SJCRH30 (cell line): ENCODE measurements at regions not wholly inside any gene's neighbourhood (a gene's known extent, or its start where the extent isn't known, plus 50 kb on each side); places are given as distances from the start of the nearest gene placed in this dataset.

Experiments used
- DNase-seq, 2 experiments: peaks; one replicate each; pipeline ENCODE4 v3.0.0-alpha.2; 2015 to 2020
- H3K27ac ChIP-seq: fragments of 250-450 bp; sonication (Bioruptor Pico); 2 replicates; pipeline ENCODE4 v1.5.1; 2020; ENCODE audit warnings: mild to moderate bottlenecking, moderate library complexity
- H3K27me3 ChIP-seq: fragments of 250-450 bp; sonication (Bioruptor Pico); 2 replicates; pipeline ENCODE4 v1.5.1; 2020; ENCODE audit warnings: mild to moderate bottlenecking, moderate library complexity
- H3K36me3 ChIP-seq: fragments of 250-450 bp; sonication (Bioruptor Pico); 2 replicates; pipeline ENCODE4 v1.5.1; 2020; ENCODE audit warnings: mild to moderate bottlenecking, moderate library complexity
- H3K4me1 ChIP-seq: fragments of 250-450 bp; sonication (Bioruptor Pico); 2 replicates; pipeline ENCODE4 v1.5.1; 2020; ENCODE audit warnings: mild to moderate bottlenecking, moderate library complexity
- H3K4me3 ChIP-seq: fragments of 250-450 bp; sonication (Bioruptor Pico); 2 replicates; pipeline ENCODE4 v1.5.1; 2020; ENCODE audit warnings: mild to moderate bottlenecking, moderate library complexity
- H3K9me3 ChIP-seq: fragments of 250-450 bp; sonication (Bioruptor Pico); replicated peaks from 2 replicates; pipeline ENCODE4 v1.5.1; 2020; ENCODE audit warnings: mild to moderate bottlenecking, moderate library complexity

DNA sequence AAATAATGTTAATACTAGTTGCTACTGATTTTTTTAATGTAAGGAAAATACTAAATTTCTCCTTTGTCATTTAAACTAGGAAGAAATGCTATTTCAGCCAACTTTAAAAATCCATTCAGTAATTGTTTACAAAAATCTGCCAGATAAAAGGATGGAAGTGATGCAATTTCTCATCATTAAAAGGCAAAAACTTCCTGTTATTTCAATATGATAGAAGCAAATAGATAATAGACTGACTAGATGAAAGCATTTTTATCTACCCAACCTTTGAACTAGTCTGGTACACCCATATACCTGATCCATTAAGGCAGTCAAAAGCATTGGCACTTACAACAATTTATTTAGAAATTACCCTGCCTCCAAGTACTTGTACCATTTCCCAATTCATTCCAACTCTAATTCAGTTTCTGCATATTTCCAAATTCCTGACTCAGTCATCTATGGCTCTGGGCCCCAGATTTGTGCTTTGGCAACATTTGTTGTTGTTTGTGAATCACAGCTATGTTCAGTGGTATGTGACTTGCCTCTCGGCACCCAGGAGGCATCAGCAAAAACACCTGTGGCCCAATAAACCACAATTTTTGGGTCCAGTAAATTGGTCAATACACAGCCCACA lies 482.6 kb upstream of the SEMA3A start:
- H3K4me3 ChIP-seq: no peak overlapping the region
- no peak overlapping the region for H3K27ac ChIP-seq
- DNase-seq: no peak
- H3K9me3 ChIP-seq: no peaks in the 10 kb centered on the region
- H3K27me3 ChIP-seq: no peaks in the 10 kb centered on the region
- H3K36me3 ChIP-seq: no peaks in the 10 kb centered on the region
- H3K4me1 ChIP-seq: no peaks in the 10 kb centered on the region

DNA sequence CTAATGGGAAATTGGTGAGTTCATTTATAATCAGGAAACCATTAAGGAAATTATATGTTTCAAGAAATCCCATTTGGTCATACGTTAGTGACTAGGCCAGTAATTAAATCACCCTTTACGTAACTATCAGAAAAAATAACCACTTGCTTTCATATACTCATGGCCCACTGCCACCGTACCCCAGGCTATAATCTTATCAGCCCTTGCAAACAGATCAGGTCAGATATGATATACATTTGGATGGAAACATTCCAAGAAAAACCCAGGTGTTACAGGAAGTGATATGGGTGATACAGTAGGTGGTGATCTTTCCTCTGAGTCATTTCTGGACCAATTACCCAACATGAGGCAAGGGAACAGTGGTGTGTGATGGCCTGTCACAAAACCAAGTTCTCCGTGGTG lies 481.0 kb upstream of the SEMA3A start:
- Histone ChIP-seq H3K27ac (no peak overlapping the region), H3K9me3 (no peaks in the 10 kb centered on the region), H3K27me3 (no peaks in the 10 kb centered on the region), H3K36me3 (no peaks in the 10 kb centered on the region), H3K4me3 (no peak overlapping the region), H3K4me1 (no peaks in the 10 kb centered on the region)
- no peak for DNase-seq

DNA sequence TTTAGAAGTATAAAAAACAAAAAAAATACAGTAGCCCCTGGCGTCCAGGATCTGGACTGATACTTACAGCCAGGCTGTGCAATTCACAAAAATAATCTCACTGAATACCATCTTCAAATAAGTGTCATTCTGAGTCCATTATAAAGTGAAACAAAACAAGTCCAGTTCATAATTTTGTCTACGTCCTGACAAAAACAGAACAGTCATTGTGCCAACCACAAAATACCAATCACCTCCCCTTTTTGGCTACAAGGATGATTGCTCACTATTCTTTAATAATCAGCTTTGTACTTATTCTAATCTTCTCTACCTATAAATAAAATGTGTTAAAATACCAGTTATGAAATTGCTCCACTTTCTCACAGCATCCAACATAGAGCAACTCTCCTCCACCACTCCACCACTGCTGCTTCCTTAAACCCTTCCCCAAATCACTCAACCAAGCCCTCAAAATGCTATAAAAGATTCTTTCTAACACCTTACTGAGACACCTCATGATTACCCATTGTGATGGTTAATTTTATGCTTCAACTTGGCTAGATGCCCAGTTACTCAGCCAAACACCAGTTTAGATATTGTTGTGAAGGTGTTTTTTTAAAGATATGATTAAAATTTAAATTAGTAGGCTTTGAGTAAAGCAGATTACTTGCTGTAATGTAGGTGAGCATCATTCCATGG lies 479.8 kb upstream of the SEMA3A start:
- H3K27me3 ChIP-seq: no peaks in the 10 kb centered on the region
- no peak overlapping the region for H3K27ac ChIP-seq
- H3K4me3 ChIP-seq: no peak overlapping the region
- H3K9me3 ChIP-seq: no peaks in the 10 kb centered on the region
- H3K36me3 ChIP-seq: no peaks in the 10 kb centered on the region
- DNase-seq: no peak
- no peaks in the 10 kb centered on the region for H3K4me1 ChIP-seq

DNA sequence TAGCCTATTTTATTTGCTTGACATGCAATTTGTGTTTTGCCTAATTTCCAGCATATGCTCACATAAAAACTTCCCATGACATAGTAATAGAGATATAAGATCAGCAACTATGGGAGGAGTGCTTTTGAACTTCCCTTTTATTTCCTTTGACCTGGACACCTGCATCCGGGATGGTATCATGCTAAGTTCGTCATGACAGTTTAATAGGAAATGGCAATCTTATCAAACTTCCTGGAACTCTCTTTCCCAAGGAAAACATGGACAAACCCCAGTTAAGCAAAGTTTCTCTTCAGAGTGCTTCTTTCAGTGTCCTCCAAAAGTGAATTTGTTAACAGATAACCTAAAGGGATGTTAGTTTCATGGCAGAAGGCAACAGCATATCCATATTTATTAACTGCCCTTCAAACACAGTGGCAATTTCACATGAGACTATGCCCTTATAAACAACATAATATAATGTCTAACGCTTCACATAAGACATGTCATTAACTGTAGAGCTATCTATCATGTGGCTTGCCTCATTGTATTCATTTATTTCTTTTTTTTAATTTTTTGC lies 474.7 kb upstream of the SEMA3A start:
- Histone ChIP-seq H3K4me1 (no peaks in the 10 kb centered on the region), H3K27me3 (no peaks in the 10 kb centered on the region), H3K9me3 (no peaks in the 10 kb centered on the region), H3K27ac (no peak overlapping the region), H3K36me3 (no peaks in the 10 kb centered on the region), H3K4me3 (no peak overlapping the region)
- DNase-seq: no peak

DNA sequence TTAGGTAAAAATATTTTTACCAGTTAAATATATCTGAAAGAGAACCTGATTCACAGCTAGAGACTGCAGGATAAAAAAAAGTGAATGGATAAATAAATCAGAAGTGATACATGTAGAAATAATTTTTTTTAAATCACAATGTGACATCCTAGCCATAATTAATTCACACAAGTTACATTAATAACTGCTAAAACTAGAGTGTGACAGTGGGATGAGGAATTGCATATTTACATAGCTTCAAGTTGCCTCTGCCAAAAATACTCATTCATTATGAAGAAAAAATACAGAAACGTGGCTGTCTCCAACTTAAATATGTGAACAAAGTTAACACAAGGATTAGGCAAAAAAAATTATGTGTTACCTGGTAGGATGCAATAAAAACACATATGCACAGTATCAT lies 473.5 kb upstream of the SEMA3A start:
- Histone ChIP-seq H3K4me3 (no peak overlapping the region), H3K27me3 (no peaks in the 10 kb centered on the region), H3K4me1 (no peaks in the 10 kb centered on the region), H3K27ac (no peak overlapping the region), H3K36me3 (no peaks in the 10 kb centered on the region), H3K9me3 (no peaks in the 10 kb centered on the region)
- DNase-seq: no peak

DNA sequence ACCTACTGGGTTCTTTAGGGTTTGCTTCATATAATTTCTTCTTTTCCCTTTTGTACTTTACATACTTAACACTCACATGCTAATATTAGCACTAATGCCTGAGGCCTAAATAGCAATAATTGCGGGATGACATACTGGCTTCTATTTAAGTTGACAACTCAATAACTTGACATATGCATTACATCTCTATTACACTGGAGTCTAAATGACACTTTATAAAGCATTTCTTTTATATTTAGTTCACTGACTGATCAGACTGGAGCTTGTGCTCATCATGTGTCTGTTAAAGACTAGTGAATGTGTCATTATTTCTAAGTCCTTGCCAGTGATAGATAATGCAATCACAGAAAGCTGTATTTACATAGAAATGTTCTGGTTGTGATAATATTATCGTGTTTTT lies 472.1 kb upstream of the SEMA3A start:
- Histone ChIP-seq H3K36me3 (no peaks in the 10 kb centered on the region), H3K9me3 (no peaks in the 10 kb centered on the region), H3K4me3 (no peak overlapping the region), H3K27ac (no peak overlapping the region), H3K27me3 (no peaks in the 10 kb centered on the region), H3K4me1 (no peaks in the 10 kb centered on the region)
- no peak for DNase-seq

DNA sequence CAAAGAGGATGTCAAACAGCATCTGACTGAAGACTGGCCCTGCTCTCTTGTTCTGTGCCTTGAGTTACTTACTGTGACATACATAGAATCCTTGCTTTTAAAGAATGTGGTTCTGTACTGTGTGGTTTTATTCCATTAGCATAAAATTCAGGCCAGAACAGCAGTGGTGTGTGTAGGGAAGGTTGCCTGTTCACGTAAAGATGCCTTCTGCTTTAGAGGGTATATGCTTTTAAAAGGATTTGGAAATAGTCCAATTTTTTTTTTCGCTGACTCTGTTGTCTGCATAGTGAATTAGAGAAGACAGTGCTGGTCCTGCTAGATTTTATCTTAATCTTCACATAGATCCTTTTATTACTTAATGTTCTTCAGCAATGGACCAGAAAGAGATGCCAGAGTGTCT lies 470.8 kb upstream of the SEMA3A start:
- no peaks in the 10 kb centered on the region for H3K36me3 ChIP-seq
- DNase-seq: no peak
- no peak overlapping the region for H3K27ac ChIP-seq
- no peaks in the 10 kb centered on the region for H3K27me3 ChIP-seq
- no peaks in the 10 kb centered on the region for H3K9me3 ChIP-seq
- no peak overlapping the region for H3K4me3 ChIP-seq
- H3K4me1 ChIP-seq: no peaks in the 10 kb centered on the region

DNA sequence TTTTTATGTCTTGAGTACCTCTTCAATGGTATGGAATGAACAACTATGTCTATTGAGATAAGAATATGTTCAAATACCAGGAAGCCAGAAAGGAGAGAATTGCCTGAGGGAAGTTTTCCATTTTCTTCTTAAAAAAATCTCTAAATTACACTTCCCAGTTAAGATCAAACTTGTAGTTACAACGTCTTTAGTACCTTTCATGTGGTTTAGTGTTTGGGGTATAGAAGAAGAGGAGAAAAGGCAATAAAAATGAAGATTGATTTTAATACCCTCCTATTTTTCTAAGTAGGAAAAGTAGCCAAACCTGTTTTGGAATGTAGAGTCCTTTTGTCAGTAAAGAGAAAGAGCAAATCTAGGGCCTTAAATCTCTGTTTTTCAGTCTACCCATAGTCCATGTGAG lies 470.0 kb upstream of the SEMA3A start:
- DNase-seq: no peak
- Histone ChIP-seq H3K36me3 (no peaks in the 10 kb centered on the region), H3K4me1 (no peaks in the 10 kb centered on the region), H3K27ac (no peak overlapping the region), H3K4me3 (no peak overlapping the region), H3K27me3 (no peaks in the 10 kb centered on the region), H3K9me3 (no peaks in the 10 kb centered on the region)

DNA sequence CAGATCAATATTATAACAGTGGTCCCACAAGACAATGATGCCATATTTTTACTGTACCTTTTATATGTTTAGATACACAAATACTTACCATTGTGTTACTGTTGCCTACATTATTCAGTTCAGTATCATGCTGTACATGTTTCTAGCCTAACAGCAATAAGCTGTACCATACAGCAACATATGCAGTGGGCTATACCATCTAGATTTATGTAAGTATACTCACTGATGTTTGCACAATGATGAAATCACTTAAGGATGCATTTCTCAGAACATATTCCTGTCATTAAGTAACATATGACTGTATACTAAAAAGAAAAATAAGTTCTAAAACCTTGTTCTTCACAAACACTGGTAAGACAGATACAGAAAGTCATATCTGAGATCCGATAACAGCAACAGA lies 468.6 kb upstream of the SEMA3A start:
- Histone ChIP-seq H3K27me3 (no peaks in the 10 kb centered on the region), H3K4me3 (no peak overlapping the region), H3K9me3 (no peaks in the 10 kb centered on the region), H3K4me1 (no peaks in the 10 kb centered on the region), H3K36me3 (no peaks in the 10 kb centered on the region), H3K27ac (no peak overlapping the region)
- DNase-seq: no peak

DNA sequence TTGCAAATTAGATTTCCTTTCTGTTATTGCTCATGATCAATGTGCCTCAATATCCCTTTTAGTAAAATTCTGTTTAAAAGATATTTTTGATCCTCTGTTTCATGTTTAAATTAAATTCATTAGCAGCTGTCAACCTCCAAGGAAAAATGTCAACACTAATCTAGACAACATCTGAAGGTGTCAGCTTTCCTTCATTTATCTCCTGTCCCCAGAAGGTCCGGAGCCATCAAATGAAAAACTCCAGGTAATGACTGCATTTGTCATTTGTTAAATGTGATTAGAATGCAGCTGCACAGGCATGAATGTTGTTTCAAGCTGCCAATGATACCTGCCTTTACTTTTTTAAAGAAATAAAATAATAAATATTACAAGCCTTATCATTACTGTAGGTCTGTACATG lies 463.7 kb upstream of the SEMA3A start:
- no peaks in the 10 kb centered on the region for H3K27me3 ChIP-seq
- H3K9me3 ChIP-seq: no peaks in the 10 kb centered on the region
- no peak for DNase-seq
- H3K4me1 ChIP-seq: no peaks in the 10 kb centered on the region
- no peaks in the 10 kb centered on the region for H3K36me3 ChIP-seq
- no peak overlapping the region for H3K27ac ChIP-seq
- no peak overlapping the region for H3K4me3 ChIP-seq

DNA sequence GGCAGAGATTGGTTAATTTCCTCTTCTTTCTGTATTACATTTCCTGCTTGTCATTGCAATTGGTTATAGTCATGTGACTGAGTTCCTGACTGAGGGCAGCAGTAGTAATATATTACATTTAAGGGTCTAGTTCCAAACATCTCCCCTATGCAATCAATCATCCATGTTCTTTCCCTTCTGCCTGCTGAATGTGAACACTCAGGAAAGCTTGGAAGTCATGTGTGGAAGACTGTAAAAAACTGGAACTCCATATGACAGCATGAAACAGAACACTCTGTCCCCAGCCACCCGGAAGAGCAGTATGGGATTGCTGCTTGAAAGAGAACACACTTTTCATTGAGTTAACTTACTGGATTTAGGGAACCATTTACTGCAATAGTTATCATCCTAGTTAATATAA lies 459.7 kb upstream of the SEMA3A start:
- no peak overlapping the region for H3K27ac ChIP-seq
- no peak overlapping the region for H3K4me3 ChIP-seq
- H3K27me3 ChIP-seq: no peaks in the 10 kb centered on the region
- no peaks in the 10 kb centered on the region for H3K9me3 ChIP-seq
- DNase-seq: no peak
- peaks cover under 1% of the 10 kb centered on the region; the same call in 1 of the 2 replicates for H3K4me1 ChIP-seq
- no peaks in the 10 kb centered on the region for H3K36me3 ChIP-seq

DNA sequence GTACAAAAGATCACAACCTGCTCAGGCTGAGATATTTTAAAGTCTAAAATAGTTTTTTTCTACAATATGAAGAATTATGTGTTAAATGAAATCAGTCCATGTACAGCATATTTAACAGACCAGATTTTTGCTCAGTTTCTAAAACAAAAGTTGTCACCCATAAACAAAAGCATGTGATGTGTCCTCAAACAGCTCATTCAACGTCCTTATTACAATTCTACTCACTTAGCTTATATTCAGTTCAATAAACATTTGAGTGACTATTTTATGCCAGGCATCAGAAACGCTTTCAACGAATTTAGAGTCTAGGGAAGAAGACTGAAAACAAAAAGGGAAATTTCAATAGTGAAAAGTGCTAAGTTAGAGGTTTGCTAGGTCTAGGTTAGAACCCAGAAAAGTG lies 457.3 kb upstream of the SEMA3A start:
- DNase-seq: no peak
- Histone ChIP-seq H3K27me3 (no peaks in the 10 kb centered on the region), H3K9me3 (no peaks in the 10 kb centered on the region), H3K4me3 (no peak overlapping the region), H3K36me3 (no peaks in the 10 kb centered on the region), H3K4me1 (peaks cover 24% of the 10 kb centered on the region), H3K27ac (no peak overlapping the region)

DNA sequence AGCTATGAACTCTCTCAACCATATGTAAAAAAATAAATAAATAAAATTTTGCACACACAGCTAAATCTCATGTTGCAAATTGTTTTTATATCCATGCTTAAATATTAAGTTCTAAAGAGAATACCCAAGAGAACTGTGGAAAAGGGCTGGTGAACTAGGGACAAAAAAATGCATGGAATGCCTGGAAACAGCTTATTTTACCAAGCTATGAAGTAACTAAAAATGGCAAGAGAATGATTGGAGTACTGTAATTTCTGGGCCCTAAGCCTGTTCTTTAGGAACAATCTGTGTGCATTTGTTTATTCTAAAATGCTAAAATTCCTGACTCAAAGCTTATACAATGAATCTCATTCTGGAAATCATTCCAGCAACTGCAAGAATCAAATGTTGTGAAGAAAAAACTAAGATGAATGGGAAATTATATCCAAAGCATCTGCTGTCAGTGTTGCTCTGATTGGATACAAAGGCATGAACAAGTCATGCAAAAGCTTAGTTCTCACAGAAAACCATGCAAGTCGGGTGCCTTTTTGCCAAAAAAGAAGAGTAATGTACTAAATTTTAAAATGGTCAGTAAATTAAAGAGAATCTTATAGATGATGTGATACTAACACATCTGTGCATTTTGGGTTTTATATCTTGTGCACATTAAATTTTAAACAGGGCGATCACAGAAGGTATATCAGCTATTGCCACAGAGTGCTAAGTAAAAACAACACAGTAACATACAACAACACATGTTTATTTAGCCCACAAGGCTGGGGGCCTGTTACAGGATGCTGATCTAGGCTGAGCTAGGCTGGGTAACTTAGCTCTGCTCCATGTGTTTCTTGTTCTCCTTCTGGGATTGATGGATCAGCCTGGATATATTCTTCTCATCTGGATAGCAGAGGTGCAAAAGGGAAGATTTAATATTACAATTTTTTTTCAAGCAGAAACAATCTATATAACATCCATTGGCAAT lies 453.5 kb upstream of the SEMA3A start:
- Histone ChIP-seq H3K27ac (peak overlapping the region; percentile 52), H3K36me3 (no peaks in the 10 kb centered on the region), H3K4me1 (peaks cover 26% of the 10 kb centered on the region), H3K27me3 (no peaks in the 10 kb centered on the region), H3K9me3 (no peaks in the 10 kb centered on the region), H3K4me3 (no peak overlapping the region)
- peak; percentile 35 to 53 for DNase-seq

DNA sequence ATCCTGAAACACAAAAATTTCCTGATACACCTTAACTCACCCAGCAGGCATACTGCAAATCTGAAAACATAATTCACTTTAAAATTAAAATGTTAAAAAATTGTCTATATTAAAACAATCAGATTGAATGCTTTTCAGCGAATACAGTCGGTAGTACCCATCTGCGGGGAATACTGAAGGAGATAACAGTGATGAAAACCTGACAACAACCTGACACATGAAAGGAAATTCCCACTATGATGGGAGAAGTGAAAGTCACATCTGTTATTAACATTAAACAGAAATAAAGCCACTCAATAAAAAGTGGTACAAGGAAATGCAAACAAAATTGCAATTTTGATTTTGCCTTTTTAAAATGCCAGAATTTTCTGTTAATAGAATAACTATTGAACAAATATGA lies 448.0 kb upstream of the SEMA3A start:
- Histone ChIP-seq H3K4me1 (peaks cover 25% of the 10 kb centered on the region), H3K36me3 (no peaks in the 10 kb centered on the region), H3K4me3 (no peak overlapping the region), H3K27me3 (no peaks in the 10 kb centered on the region), H3K9me3 (no peaks in the 10 kb centered on the region), H3K27ac (no peak overlapping the region)
- DNase-seq: no peak

DNA sequence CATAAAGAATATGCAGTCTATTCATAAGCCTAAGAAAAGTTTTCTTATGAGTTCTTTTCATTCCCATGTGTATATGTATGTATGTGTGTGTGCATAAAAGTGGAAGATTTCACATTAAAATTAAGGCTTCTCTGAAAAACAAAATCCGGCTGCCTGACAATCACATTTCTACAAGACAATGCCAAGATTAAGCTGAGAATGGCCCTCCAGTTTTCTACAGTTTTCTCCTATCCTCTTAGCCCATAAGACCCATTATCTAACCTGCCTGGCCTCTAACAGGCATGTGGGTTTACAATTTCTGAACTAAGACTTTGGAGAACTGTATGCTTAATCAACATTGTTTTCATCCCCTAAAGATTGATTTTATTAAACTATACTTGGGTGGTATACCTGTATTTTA lies 446.0 kb upstream of the SEMA3A start:
- H3K9me3 ChIP-seq: no peaks in the 10 kb centered on the region
- H3K4me1 ChIP-seq: peaks cover 20% of the 10 kb centered on the region
- no peaks in the 10 kb centered on the region for H3K27me3 ChIP-seq
- H3K27ac ChIP-seq: no peak overlapping the region
- no peak for DNase-seq
- no peaks in the 10 kb centered on the region for H3K36me3 ChIP-seq
- no peak overlapping the region for H3K4me3 ChIP-seq
